Endothelial cell of umbilical vein (primary cell): ENCODE measurements at regions not wholly inside any gene's neighbourhood (a gene's known extent, or its start where the extent isn't known, plus 50 kb on each side); places are given as distances from the start of the nearest gene placed in this dataset.

Source experiments
- BruUV-seq: library from RNA; stranded (reverse); fragments of 400-500 nt; replicated peaks from 2 replicates; lab custom pipeline; 2021; lab: Mats Ljungman, UMichigan
- CTCF ChIA-PET: fragments of 300-600, 350-600 bp; sonication (Branson Sonifier 250); formaldehyde crosslinking; loops from one replicate; lab custom pipeline; 2021; ENCODE audit warnings: antibody characterized with exemption, inconsistent platforms; lab: Charles Lee
- POLR2A ChIA-PET: fragments of 300-600, 350-600 bp; sonication (Branson Sonifier 250); formaldehyde crosslinking; loops from one replicate; lab custom pipeline; 2021; ENCODE audit warnings: antibody characterized with exemption, inconsistent platforms; lab: Charles Lee
- DNase-seq: peaks from one replicate; pipeline ENCODE4 v3.0.0-alpha.2; 2011; ENCODE audit warnings: low read depth, low spot score
- FAIRE-seq: peaks from 2 replicates; lab custom pipeline; 2011; peaks lifted over from hg19 to GRCh38; lab: Jason Lieb, UNC
- H2AFZ ChIP-seq: 2 replicates; pipeline ENCODE4 v1.6.0; 2012; ENCODE audit warnings: low read depth, low read length, control low read depth, inconsistent platforms
- H3K27ac ChIP-seq: 2 replicates; pipeline ENCODE4 v1.5.1; 2011; ENCODE audit warnings: low read depth, mild to moderate bottlenecking, control low read depth, low read length, moderate library complexity; ENCODE audit not compliant: insufficient read depth
- H3K27me3 ChIP-seq, 2 experiments: 2 replicates each; pipeline versions ENCODE4 v1.6.0 to v1.6.1; 2011; ENCODE audit warnings: low read length in 2 of 2, mixed read lengths in 1 of 2; ENCODE audit not compliant: control insufficient read depth in 2 of 2, insufficient read depth in 2 of 2
- H3K36me3 ChIP-seq, 2 experiments: 2 replicates in 1 of 2; 3 replicates in 1 of 2; pipeline ENCODE4 v1.5.1; 2011; ENCODE audit warnings: low read length in 2 of 2, mild to moderate bottlenecking in 1 of 2, moderate library complexity in 1 of 2; ENCODE audit not compliant: control insufficient read depth in 2 of 2, insufficient read depth in 2 of 2; ENCODE audit errors: extremely low read depth in 1 of 2
- H3K4me1 ChIP-seq: 3 replicates; pipeline ENCODE4 v1.5.1; 2011; ENCODE audit warnings: mild to moderate bottlenecking, low read length; ENCODE audit not compliant: control insufficient read depth, insufficient read depth; ENCODE audit errors: extremely low read depth
- H3K4me2 ChIP-seq: 2 replicates; pipeline ENCODE4 v1.6.1; 2011; ENCODE audit warnings: low read length, control low read depth, mixed read lengths; ENCODE audit not compliant: insufficient read depth
- H3K4me3 ChIP-seq, 3 experiments: fragments of 200-600 bp in 1 of 3; sonication (generic), shearing (Covaris generic) in 1 of 3; replicated peaks in 1 of 3; 2 replicates each; pipeline ENCODE4 v1.5.1; 2011 to 2016; ENCODE audit warnings: control low read depth in 3 of 3, low read length in 3 of 3, mild to moderate bottlenecking in 2 of 3, inconsistent platforms in 1 of 3, low read depth in 1 of 3, moderate library complexity in 1 of 3; ENCODE audit not compliant: insufficient read depth in 1 of 3
- H3K79me2 ChIP-seq: 2 replicates; pipeline ENCODE4 v1.6.0; 2012; ENCODE audit warnings: low read length, inconsistent platforms; ENCODE audit not compliant: control insufficient read depth, insufficient read depth
- H3K9ac ChIP-seq: replicated peaks from 2 replicates; pipeline ENCODE3; 2011; ENCODE audit warnings: low read length, control low read depth; ENCODE audit not compliant: insufficient read depth; ENCODE audit errors: extremely low read depth
- H3K9me1 ChIP-seq: replicated peaks from 3 replicates; pipeline ENCODE4 v1.6.0; 2011; ENCODE audit warnings: mild to moderate bottlenecking, low read length; ENCODE audit not compliant: control insufficient read depth, insufficient read depth; ENCODE audit errors: extremely low read depth
- H3K9me3 ChIP-seq: replicated peaks from 2 replicates; pipeline ENCODE4 v1.5.1; 2012; ENCODE audit warnings: low read length, inconsistent platforms; ENCODE audit not compliant: control insufficient read depth, insufficient read depth
- H4K20me1 ChIP-seq: replicated peaks from 2 replicates; pipeline ENCODE3; 2011; ENCODE audit warnings: mild to moderate bottlenecking, low read length; ENCODE audit not compliant: control insufficient read depth, insufficient read depth; ENCODE audit errors: extremely low read depth
- CTCF ChIP-seq, 2 donors: IDR thresholded peaks; 1 replicate in 1 of 2; 2 replicates in 1 of 2; pipeline ENCODE4 v1.5.1; 2011; ENCODE audit warnings: low read length in 2 of 2, mild to moderate bottlenecking in 2 of 2, moderate library complexity in 2 of 2, control low read depth in 1 of 2, inconsistent platforms in 1 of 2, low read depth in 1 of 2; ENCODE audit not compliant: insufficient read depth in 1 of 2; ENCODE audit errors: extremely low read depth in 1 of 2
- EZH2 ChIP-seq: IDR thresholded peaks from 2 replicates; pipeline ENCODE4 v1.6.1; 2012; ENCODE audit warnings: borderline replicate concordance, low read depth, mild to moderate bottlenecking, moderate library complexity, low read length, inconsistent platforms; ENCODE audit not compliant: severe bottlenecking
- FOS ChIP-seq: IDR thresholded peaks from 2 replicates; pipeline ENCODE4 v1.6.1; 2011; ENCODE audit warnings: mild to moderate bottlenecking, low read length, moderate library complexity, borderline replicate concordance; ENCODE audit not compliant: insufficient read depth
- GATA2 ChIP-seq: IDR thresholded peaks from 2 replicates; pipeline ENCODE4 v1.7.0; 2011; ENCODE audit warnings: low read depth, mild to moderate bottlenecking, moderate library complexity, mixed read lengths, low read length; ENCODE audit not compliant: insufficient read length, insufficient read depth
- JUN ChIP-seq: IDR thresholded peaks from 2 replicates; pipeline ENCODE4 v1.6.1; 2011; ENCODE audit warnings: borderline replicate concordance, low read depth; ENCODE audit not compliant: insufficient read length, insufficient read depth
- MAX ChIP-seq: IDR thresholded peaks from 2 replicates; pipeline ENCODE4 v1.6.1; 2011; ENCODE audit not compliant: insufficient read depth, insufficient read length
- MYC ChIP-seq: IDR thresholded peaks from one replicate; pipeline ENCODE4 v1.6.1; 2011; ENCODE audit warnings: mild to moderate bottlenecking, low read depth, low read length
- POLR2A ChIP-seq: IDR thresholded peaks from 2 replicates; pipeline ENCODE4 v1.6.1; 2012; ENCODE audit warnings: low read depth, mild to moderate bottlenecking, control low read depth, low read length
- POLR2AphosphoS5 ChIP-seq: IDR thresholded peaks from 2 replicates; pipeline ENCODE4 v1.6.1; 2012; ENCODE audit warnings: low read depth, mild to moderate bottlenecking, control low read depth, low read length, moderate library complexity; ENCODE audit not compliant: insufficient read depth
- dilution Hi-C: fragments of 300-500 bp; cut with MboI; formaldehyde crosslinking; loops from one replicate; pipeline ENCODE4 v1.15.0; 2019; ENCODE audit warnings: low sequenced_read_pairs; ENCODE audit not compliant: extremely low pct_ligation_motif_present
- intact Hi-C: fragments of 100-400 bp; cut with micrococcal nuclease; formaldehyde crosslinking; loops from one replicate; pipeline ENCODE4 v1.10.0; 2022

GRCh38 chr10:43318456-43318855, 51.6 kb upstream of the RASGEF1A start:
- no peaks in the 10 kb centered on the region for H3K79me2 ChIP-seq
- H3K4me1 ChIP-seq = peaks cover 2% of the 10 kb centered on the region
- H3K36me3 ChIP-seq = no peaks in the 10 kb centered on the region
- H3K27me3 ChIP-seq = no peaks in the 10 kb centered on the region
- CTCF ChIA-PET = interaction anchor here (0.5 to 1.6 kb wide), 2 partner anchors 25 to 115 kb away, joined by 3 read pairs; no protein-coding TSS in a partner anchor
- H3K4me2 ChIP-seq = no peak overlapping the region
- H4K20me1 ChIP-seq = no peaks in the 10 kb centered on the region
- no TSS peak for BruUV-seq
- dilution Hi-C loops = no loop called here
- H3K4me3 ChIP-seq = no peak overlapping the region
- no peak overlapping the region for H2AFZ ChIP-seq
- H3K9me3 ChIP-seq = no peaks in the 10 kb centered on the region
- no peaks in the 10 kb centered on the region for H3K9me1 ChIP-seq
- intact Hi-C loops = no loop called here
- no peak overlapping the region for H3K27ac ChIP-seq
- no peak overlapping the region for H3K9ac ChIP-seq
- TF ChIP-seq POLR2A (no peak), JUN (no peak), POLR2AphosphoS5 (no peak), GATA2 (no peak), CTCF (IDR thresholded peaks at IDR 0.05; ENCODE audit: extremely low read depth in 1 of 2, insufficient read depth in 1 of 2, low read depth in 1 of 2, low read length in 2 of 2) (no peak), EZH2 (no peak), MYC (no peak), FOS (no peak), MAX (no peak)
- no peak for FAIRE-seq
- POLR2A ChIA-PET = no interaction called here
- DNase-seq = no peak
